D721Med (cell line): ENCODE measurements at regions not wholly inside any gene's neighbourhood (a gene's known extent, or its start where the extent isn't known, plus 50 kb on each side); places are given as distances from the start of the nearest gene placed in this dataset.

ENCODE experiments used
- DNase-seq: peaks from one replicate; pipeline ENCODE4 v3.0.0; 2011; ENCODE audit warnings: low spot score; ENCODE audit not compliant: insufficient read length
- FAIRE-seq: peaks from 2 replicates; lab custom pipeline; 2011; peaks lifted over from hg19 to GRCh38; lab: Jason Lieb, UNC
- TF ChIP-seq, protein P1 (sequence below): IDR thresholded peaks from 2 replicates; pipeline ENCODE4 v1.5.1; 2012; ENCODE audit warnings: mild to moderate bottlenecking, control low read depth; ENCODE audit not compliant: insufficient read depth; ENCODE audit errors: missing control alignments

GRCh38 chr19:30920222-30920621 lies 429.0 kb downstream of the TSHZ3 start:
- DNase-seq (no peak), FAIRE-seq (no peak)
- TF ChIP-seq, protein P1, sequence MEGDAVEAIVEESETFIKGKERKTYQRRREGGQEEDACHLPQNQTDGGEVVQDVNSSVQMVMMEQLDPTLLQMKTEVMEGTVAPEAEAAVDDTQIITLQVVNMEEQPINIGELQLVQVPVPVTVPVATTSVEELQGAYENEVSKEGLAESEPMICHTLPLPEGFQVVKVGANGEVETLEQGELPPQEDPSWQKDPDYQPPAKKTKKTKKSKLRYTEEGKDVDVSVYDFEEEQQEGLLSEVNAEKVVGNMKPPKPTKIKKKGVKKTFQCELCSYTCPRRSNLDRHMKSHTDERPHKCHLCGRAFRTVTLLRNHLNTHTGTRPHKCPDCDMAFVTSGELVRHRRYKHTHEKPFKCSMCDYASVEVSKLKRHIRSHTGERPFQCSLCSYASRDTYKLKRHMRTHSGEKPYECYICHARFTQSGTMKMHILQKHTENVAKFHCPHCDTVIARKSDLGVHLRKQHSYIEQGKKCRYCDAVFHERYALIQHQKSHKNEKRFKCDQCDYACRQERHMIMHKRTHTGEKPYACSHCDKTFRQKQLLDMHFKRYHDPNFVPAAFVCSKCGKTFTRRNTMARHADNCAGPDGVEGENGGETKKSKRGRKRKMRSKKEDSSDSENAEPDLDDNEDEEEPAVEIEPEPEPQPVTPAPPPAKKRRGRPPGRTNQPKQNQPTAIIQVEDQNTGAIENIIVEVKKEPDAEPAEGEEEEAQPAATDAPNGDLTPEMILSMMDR = no peak

DNA sequence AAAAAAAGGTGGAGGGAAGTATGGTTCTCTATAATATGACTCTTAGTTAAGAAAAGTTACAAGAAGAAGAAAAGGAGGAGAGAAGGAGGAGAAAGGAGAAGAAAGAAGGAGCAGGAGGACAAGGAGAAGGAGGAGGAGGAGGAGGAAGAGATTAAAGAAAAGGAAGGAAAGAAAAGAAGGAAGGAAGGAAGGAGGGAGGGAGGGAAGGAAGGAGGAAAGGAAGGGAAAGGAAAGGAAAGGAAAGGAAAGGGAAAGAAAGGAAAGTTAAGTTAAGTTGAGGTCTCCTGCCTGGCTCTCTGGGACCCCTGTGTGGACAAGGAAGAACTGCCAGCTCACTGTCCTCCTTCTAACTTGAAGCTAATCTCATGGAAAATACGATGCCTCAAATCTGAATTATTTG lies 429.5 kb downstream of the TSHZ3 start:
- DNase-seq (no peak), FAIRE-seq (no peak)
- TF ChIP-seq, protein P1 = no peak

DNA sequence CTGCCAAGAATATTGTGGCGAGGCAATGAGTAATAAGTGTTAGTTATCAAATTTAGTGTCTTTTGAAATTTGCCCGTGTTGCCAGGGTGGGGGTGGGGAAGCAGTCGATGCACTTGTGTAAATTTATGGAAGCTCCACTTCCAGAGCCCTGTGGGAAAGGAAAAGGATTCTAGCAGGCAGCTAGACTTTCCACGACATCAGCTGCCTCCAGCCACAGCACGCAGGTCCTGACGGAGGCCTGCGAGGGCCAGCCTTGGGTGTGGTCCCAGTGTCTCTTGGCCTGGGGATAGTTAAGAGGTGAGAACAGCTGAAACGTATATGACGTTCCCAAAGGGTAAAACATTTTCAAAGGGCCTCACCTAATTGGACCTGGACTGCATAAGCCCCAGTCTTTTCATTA lies 433.0 kb downstream of the TSHZ3 start:
- no peak for FAIRE-seq
- TF ChIP-seq, protein P1 = no peak
- no peak for DNase-seq

GRCh38 chr19:30911491-30911890 lies 437.7 kb downstream of the TSHZ3 start:
- FAIRE-seq (no peak), DNase-seq (no peak)
- TF ChIP-seq, protein P1 = no peak

DNA sequence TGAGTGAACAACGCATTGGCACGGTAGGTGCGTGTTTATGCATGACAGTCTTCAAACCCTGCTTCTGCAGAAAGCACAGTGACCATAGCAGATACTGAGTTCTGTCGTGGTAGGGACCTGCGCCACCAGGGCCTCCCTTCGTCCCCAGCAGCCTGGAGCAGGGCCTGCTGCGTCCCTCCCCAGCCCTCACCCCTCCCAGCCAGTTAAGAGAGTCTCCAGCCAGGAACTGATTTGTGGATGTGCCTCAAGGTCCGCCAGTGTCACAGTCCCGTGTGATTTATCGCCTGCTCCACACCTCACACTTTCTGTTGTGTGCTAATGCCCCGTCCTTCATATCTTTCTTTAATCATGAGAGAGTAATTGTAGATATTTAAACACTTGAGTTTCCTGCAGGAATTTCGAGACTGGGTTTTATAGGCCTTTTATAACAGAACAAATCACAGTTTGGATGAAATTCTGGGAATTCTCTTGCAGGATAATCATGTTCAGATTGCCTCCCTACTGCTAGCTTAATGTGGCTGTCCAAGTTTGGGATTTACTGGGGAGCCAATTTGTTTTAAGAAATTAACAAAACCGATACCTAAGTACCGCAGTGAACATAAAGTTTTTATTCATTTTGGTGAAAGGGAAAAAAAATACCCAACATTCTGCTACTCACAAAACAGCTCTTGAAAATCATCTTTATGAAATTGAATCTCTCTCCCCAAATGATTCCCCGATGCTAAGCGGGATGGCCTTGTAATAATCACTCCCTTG lies 438.6 kb downstream of the TSHZ3 start:
- DNase-seq (no peak), FAIRE-seq (no peak)
- TF ChIP-seq, protein P1 = no peak

- FAIRE-seq (no peak), DNase-seq (no peak)
- TF ChIP-seq, protein P1 = no peak
These were observed 440.0 kb downstream of the TSHZ3 start for GRCh38 chr19:30909216-30909615.

- no peak for FAIRE-seq
- TF ChIP-seq, protein P1 = no peak
- DNase-seq = no peak
These were observed 440.9 kb downstream of the TSHZ3 start for GRCh38 chr19:30908262-30908771.
